ENCODE measurements at regions not wholly inside any gene's neighbourhood (a gene's known extent, or its start where the extent isn't known, plus 50 kb on each side); places are given as distances from the start of the nearest gene placed in this dataset.

GRCh38 chr14:36057452-36058116 is 118.9 kb downstream of the PTCSC3 start:
- TF ChIP-seq, protein P1, sequence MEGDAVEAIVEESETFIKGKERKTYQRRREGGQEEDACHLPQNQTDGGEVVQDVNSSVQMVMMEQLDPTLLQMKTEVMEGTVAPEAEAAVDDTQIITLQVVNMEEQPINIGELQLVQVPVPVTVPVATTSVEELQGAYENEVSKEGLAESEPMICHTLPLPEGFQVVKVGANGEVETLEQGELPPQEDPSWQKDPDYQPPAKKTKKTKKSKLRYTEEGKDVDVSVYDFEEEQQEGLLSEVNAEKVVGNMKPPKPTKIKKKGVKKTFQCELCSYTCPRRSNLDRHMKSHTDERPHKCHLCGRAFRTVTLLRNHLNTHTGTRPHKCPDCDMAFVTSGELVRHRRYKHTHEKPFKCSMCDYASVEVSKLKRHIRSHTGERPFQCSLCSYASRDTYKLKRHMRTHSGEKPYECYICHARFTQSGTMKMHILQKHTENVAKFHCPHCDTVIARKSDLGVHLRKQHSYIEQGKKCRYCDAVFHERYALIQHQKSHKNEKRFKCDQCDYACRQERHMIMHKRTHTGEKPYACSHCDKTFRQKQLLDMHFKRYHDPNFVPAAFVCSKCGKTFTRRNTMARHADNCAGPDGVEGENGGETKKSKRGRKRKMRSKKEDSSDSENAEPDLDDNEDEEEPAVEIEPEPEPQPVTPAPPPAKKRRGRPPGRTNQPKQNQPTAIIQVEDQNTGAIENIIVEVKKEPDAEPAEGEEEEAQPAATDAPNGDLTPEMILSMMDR (IDR thresholded peaks at IDR 0.05; ENCODE audit: low read depth, low read length), result no peak
- no peak for TF ChIP-seq EZH2phosphoT487 (IDR thresholded peaks at IDR 0.05; ENCODE audit: low read depth)
- no peaks in the 10 kb centered on the region for H3K36me3 ChIP-seq (replicated peaks; ENCODE audit: low read depth, low read length)
- no peak overlapping the region for H3K4me3 ChIP-seq (ENCODE audit: low read length)
- H3K79me2 ChIP-seq (ENCODE audit: low read length), result no peaks in the 10 kb centered on the region
- H3K9ac ChIP-seq (ENCODE audit: low read length), result no peak overlapping the region
- peaks cover 6% of the 10 kb centered on the region; the same call in 1 of the 2 replicates for H3K27me3 ChIP-seq (ENCODE audit: low read depth, low read length)
- H2AFZ ChIP-seq (ENCODE audit: low read depth, low read length), result no peak overlapping the region
- peaks cover 7% of the 10 kb centered on the region for H3K4me1 ChIP-seq (ENCODE audit: low read length)
- H4K20me1 ChIP-seq (ENCODE audit: insufficient read depth, low read length), result no peaks in the 10 kb centered on the region
- no peaks in the 10 kb centered on the region for H3K9me3 ChIP-seq (ENCODE audit: insufficient read depth, low read length)
- no peak overlapping the region for H3K27ac ChIP-seq (ENCODE audit: low read length)
- no peak overlapping the region for H3K4me2 ChIP-seq (ENCODE audit: low read length)

- no peak for TF ChIP-seq EZH2phosphoT487 (IDR thresholded peaks at IDR 0.05; ENCODE audit: low read depth)
- TF ChIP-seq, protein P1 (IDR thresholded peaks at IDR 0.05; ENCODE audit: low read depth, low read length), result no peak
- H3K27ac ChIP-seq (ENCODE audit: low read length), result no peak overlapping the region
- H3K79me2 ChIP-seq (ENCODE audit: low read length), result no peaks in the 10 kb centered on the region
- no peaks in the 10 kb centered on the region for H3K36me3 ChIP-seq (replicated peaks; ENCODE audit: low read depth, low read length)
- H3K4me1 ChIP-seq (ENCODE audit: low read length), result peaks cover 7% of the 10 kb centered on the region
- H4K20me1 ChIP-seq (ENCODE audit: insufficient read depth, low read length), result no peaks in the 10 kb centered on the region
- no peak overlapping the region for H2AFZ ChIP-seq (ENCODE audit: low read depth, low read length)
- H3K9ac ChIP-seq (ENCODE audit: low read length), result no peak overlapping the region
- no peak overlapping the region for H3K4me3 ChIP-seq (ENCODE audit: low read length)
- no peak overlapping the region for H3K4me2 ChIP-seq (ENCODE audit: low read length)
- no peaks in the 10 kb centered on the region for H3K9me3 ChIP-seq (ENCODE audit: insufficient read depth, low read length)
- peaks cover 6% of the 10 kb centered on the region; the same call in 1 of the 2 replicates for H3K27me3 ChIP-seq (ENCODE audit: low read depth, low read length)
These were observed 119.7 kb downstream of the PTCSC3 start for GRCh38 chr14:36056845-36057244.

- no peak for TF ChIP-seq EZH2phosphoT487 (IDR thresholded peaks at IDR 0.05; ENCODE audit: low read depth)
- TF ChIP-seq, protein P1 (IDR thresholded peaks at IDR 0.05; ENCODE audit: low read depth, low read length), result no peak
- no peaks in the 10 kb centered on the region for H4K20me1 ChIP-seq (ENCODE audit: insufficient read depth, low read length)
- no peak overlapping the region for H3K4me3 ChIP-seq (ENCODE audit: low read length)
- H3K4me1 ChIP-seq (ENCODE audit: low read length), result no peaks in the 10 kb centered on the region
- no peak overlapping the region for H3K27ac ChIP-seq (ENCODE audit: low read length)
- H3K9me3 ChIP-seq (ENCODE audit: insufficient read depth, low read length), result no peaks in the 10 kb centered on the region
- no peak overlapping the region for H3K9ac ChIP-seq (ENCODE audit: low read length)
- no peak overlapping the region for H3K4me2 ChIP-seq (ENCODE audit: low read length)
- peaks cover 6% of the 10 kb centered on the region; the same call in 1 of the 2 replicates for H3K27me3 ChIP-seq (ENCODE audit: low read depth, low read length)
- H3K36me3 ChIP-seq (replicated peaks; ENCODE audit: low read depth, low read length), result no peaks in the 10 kb centered on the region
- H3K79me2 ChIP-seq (ENCODE audit: low read length), result no peaks in the 10 kb centered on the region
- H2AFZ ChIP-seq (ENCODE audit: low read depth, low read length), result no peak overlapping the region
These were observed 120.8 kb downstream of the PTCSC3 start for GRCh38 chr14:36055681-36056225.

GRCh38 chr14:36055052-36055378 is 121.5 kb downstream of the PTCSC3 start:
- H3K4me3 ChIP-seq (ENCODE audit: low read length), result no peak overlapping the region
- H3K9ac ChIP-seq (ENCODE audit: low read length), result no peak overlapping the region
- H3K27ac ChIP-seq (ENCODE audit: low read length), result no peak overlapping the region
- no peak overlapping the region for H3K4me2 ChIP-seq (ENCODE audit: low read length)
- no peaks in the 10 kb centered on the region for H4K20me1 ChIP-seq (ENCODE audit: insufficient read depth, low read length)
- TF ChIP-seq, protein P1 (IDR thresholded peaks at IDR 0.05; ENCODE audit: low read depth, low read length), result no peak
- no peak for TF ChIP-seq EZH2phosphoT487 (IDR thresholded peaks at IDR 0.05; ENCODE audit: low read depth)
- no peaks in the 10 kb centered on the region for H3K4me1 ChIP-seq (ENCODE audit: low read length)
- peaks cover 6% of the 10 kb centered on the region; the same call in 1 of the 2 replicates for H3K27me3 ChIP-seq (ENCODE audit: low read depth, low read length)
- no peaks in the 10 kb centered on the region for H3K36me3 ChIP-seq (replicated peaks; ENCODE audit: low read depth, low read length)
- no peaks in the 10 kb centered on the region for H3K9me3 ChIP-seq (ENCODE audit: insufficient read depth, low read length)
- H3K79me2 ChIP-seq (ENCODE audit: low read length), result no peaks in the 10 kb centered on the region
- no peak overlapping the region for H2AFZ ChIP-seq (ENCODE audit: low read depth, low read length)

All from OCI-LY3 (cell line).